Upper lobe of left lung (tissue), 6 donors: ENCODE measurements at regions not wholly inside any gene's neighbourhood (a gene's known extent, or its start where the extent isn't known, plus 50 kb on each side); places are given as distances from the start of the nearest gene placed in this dataset.
A peak's percentile ranks its signal among the peaks of the same experiment; 100 is the strongest.
"Not testable (repeated sequence)": the region's sequence is repeated elsewhere in the genome, so short reads cannot be mapped to it uniquely, and the experiment has no call there.

Experiments
- ATAC-seq, 2 donors: fragments of 200-7000 bp; cut with Tn5 transposase; one replicate each; pipeline ENCODE4 v1.9.1; 2022; ENCODE audit warnings: mild to moderate bottlenecking in 2 of 2, moderate library complexity in 2 of 2; ENCODE audit not compliant: low FRiP score in 2 of 2
- DNase-seq, 2 donors: peaks; one replicate each; pipeline ENCODE4 v3.0.0-alpha.2; 2019 to 2020
- H3K27ac ChIP-seq, 4 donors: fragments of 200-600 bp; sonication (generic); one replicate each; pipeline ENCODE4 v1.5.1; 2016 to 2019
- H3K27me3 ChIP-seq, 4 donors: fragments of 200-600 bp; sonication (generic); one replicate each; pipeline ENCODE4 v1.5.1; 2017 to 2019
- H3K36me3 ChIP-seq, 4 donors: fragments of 200-600 bp; sonication (generic); one replicate each; pipeline ENCODE4 v1.5.1; 2016 to 2019
- H3K4me1 ChIP-seq, 4 donors: fragments of 200-600 bp; sonication (generic); one replicate each; pipeline ENCODE4 v1.5.1; 2018 to 2019
- H3K4me3 ChIP-seq, 4 donors: fragments of 200-600 bp; sonication (generic); one replicate each; pipeline ENCODE4 v1.5.1; 2017 to 2019; ENCODE audit warnings: mild to moderate bottlenecking in 2 of 4, moderate library complexity in 1 of 4
- H3K9me3 ChIP-seq, 4 donors: fragments of 200-600 bp; sonication (generic); one replicate each; pipeline ENCODE4 v1.5.1; 2018 to 2019
- EP300 ChIP-seq, 4 donors: sonication (generic); formaldehyde crosslinking; IDR thresholded peaks; one replicate each; pipeline ENCODE4 v1.5.1; 2017; ENCODE audit warnings: antibody characterized with exemption in 4 of 4, control low read depth in 2 of 4
- POLR2A ChIP-seq, 4 donors: fragments of 450-650 bp; IDR thresholded peaks; one replicate each; pipeline ENCODE4 v1.5.1; 2016 to 2017; ENCODE audit warnings: antibody characterized with exemption in 4 of 4, mild to moderate bottlenecking in 2 of 4
- POLR2AphosphoS5 ChIP-seq, 2 donors: sonication (generic); formaldehyde crosslinking; IDR thresholded peaks; one replicate each; pipeline ENCODE4 v1.5.1; 2017; ENCODE audit warnings: antibody characterized with exemption in 2 of 2
- WGBS, 2 donors: methylation state at CpG; one replicate each; pipeline ENCODE4 v1.1.5; 2017 to 2018; 5-methylcytosine and 5-hydroxymethylcytosine counted together
- TF ChIP-seq, protein P1 (sequence below), 6 experiments: fragments of 450-650 bp in 4 of 6; fragments of 200-600 bp in 2 of 6; sonication (generic) in 2 of 6; IDR thresholded peaks; one replicate each; pipeline ENCODE4 v1.5.1; 2016 to 2019; ENCODE audit warnings: antibody characterized with exemption in 6 of 6
- donor health status: DM: no; HTN: no; CAD: no; lungs with moderate emphysema.
- donor health status: DM: no; HTN: yes; CAD: no; lungs with severe emphysema.

DNA sequence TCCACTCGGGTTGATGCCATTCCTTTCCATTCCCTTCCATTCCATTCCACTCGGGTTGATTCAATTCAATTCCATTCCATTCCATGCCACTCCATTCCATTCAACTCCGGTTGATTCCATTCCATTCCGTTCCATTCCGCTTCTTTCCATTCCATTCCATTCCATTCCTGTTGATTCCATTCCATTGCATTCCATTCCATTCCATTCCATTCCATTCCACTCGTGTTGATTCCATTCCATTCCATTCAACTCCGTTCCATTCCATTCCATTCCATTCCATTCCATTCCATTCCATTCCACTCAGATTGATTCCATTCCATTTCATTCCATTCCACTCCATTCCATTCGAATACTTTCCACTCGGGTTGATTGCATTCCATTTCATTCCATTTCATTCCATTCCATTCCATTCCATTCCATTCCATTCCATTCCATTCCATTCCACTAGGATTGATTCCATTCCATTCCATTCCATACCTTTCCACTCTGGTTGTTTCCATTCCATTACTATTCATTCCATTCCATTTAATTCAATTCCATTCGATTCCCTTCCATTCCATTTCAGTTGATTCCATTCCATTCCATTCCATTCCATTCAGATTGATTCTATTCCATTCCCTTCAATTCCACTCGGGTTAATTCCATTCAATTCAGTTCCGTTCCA lies 1141.8 kb downstream of the RPIA start:
- Histone ChIP-seq H3K36me3 (no peaks in the 10 kb centered on the region), H3K9me3 (peaks cover 0 to 31% (median 24%) of the 10 kb centered on the region in 4 donors), H3K4me3 (no peak overlapping the region), H3K4me1 (no peaks in the 10 kb centered on the region), H3K27ac (no peak overlapping the region), H3K27me3 (no peaks in the 10 kb centered on the region)
- DNase-seq: no peak
- no peak for TF ChIP-seq EP300 (IDR thresholded peaks at IDR 0.05)
- TF ChIP-seq POLR2AphosphoS5 (IDR thresholded peaks at IDR 0.05): no peak
- TF ChIP-seq, protein P1, sequence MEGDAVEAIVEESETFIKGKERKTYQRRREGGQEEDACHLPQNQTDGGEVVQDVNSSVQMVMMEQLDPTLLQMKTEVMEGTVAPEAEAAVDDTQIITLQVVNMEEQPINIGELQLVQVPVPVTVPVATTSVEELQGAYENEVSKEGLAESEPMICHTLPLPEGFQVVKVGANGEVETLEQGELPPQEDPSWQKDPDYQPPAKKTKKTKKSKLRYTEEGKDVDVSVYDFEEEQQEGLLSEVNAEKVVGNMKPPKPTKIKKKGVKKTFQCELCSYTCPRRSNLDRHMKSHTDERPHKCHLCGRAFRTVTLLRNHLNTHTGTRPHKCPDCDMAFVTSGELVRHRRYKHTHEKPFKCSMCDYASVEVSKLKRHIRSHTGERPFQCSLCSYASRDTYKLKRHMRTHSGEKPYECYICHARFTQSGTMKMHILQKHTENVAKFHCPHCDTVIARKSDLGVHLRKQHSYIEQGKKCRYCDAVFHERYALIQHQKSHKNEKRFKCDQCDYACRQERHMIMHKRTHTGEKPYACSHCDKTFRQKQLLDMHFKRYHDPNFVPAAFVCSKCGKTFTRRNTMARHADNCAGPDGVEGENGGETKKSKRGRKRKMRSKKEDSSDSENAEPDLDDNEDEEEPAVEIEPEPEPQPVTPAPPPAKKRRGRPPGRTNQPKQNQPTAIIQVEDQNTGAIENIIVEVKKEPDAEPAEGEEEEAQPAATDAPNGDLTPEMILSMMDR (IDR thresholded peaks at IDR 0.05): no peak
- TF ChIP-seq POLR2A (IDR thresholded peaks at IDR 0.05): no peak
- WGBS, 2 donors: 69 to 80% methylated on average over 12 of the region's 12 CpGs
- peak; percentile 75 to 91 for ATAC-seq

DNA sequence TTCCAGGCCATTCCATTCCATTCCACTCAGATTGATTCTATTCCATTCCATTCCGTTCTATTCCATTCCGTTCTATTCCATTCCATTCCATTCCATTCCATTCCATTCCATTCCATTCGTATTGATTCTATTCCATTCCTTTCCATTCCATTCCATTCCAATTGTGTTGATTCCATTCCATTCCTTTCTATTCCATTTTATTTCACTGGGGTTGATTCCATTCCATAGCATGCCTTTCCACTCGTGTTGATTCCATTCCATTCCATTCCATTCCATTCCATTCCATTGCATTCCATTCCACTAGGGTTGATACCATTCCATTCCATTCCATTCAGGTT lies 1142.3 kb downstream of the RPIA start:
- Histone ChIP-seq H3K27me3 (no peaks in the 10 kb centered on the region), H3K4me1 (no peaks in the 10 kb centered on the region), H3K4me3 (no peak overlapping the region), H3K9me3 (peaks cover 0 to 34% (median 26%) of the 10 kb centered on the region in 4 donors), H3K36me3 (no peaks in the 10 kb centered on the region), H3K27ac (no peak overlapping the region)
- WGBS, 2 donors: 66 to 71% methylated on average over 4 of the region's 4 CpGs
- ATAC-seq (no peak), DNase-seq (no peak)
- no peak for TF ChIP-seq EP300 (IDR thresholded peaks at IDR 0.05)
- no peak for TF ChIP-seq POLR2AphosphoS5 (IDR thresholded peaks at IDR 0.05)
- no peak for TF ChIP-seq POLR2A (IDR thresholded peaks at IDR 0.05)
- TF ChIP-seq, protein P1 (IDR thresholded peaks at IDR 0.05): no peak

DNA sequence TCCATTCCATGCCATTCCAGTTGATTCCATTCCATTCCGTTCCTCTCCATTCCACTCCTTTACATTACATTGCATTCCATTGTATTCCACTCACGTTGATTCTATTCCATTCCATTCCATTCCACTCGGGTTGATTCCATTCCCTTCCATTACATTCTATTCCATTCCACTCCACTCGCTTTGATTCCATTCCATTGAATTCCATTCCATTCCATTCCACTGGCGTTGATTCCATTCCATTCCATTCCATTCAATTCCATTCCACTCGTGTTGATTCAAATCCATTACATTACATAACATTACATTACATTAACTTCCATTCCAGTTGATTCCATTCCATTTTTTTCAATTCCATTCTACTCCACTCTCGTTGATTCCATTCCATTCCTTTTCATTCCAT lies 1142.8 kb downstream of the RPIA start:
- ATAC-seq (no peak), DNase-seq (no peak)
- H3K27me3 ChIP-seq: no peaks in the 10 kb centered on the region
- TF ChIP-seq POLR2A (IDR thresholded peaks at IDR 0.05): no peak
- no peak for TF ChIP-seq POLR2AphosphoS5 (IDR thresholded peaks at IDR 0.05)
- TF ChIP-seq EP300 (IDR thresholded peaks at IDR 0.05): no peak
- TF ChIP-seq, protein P1 (IDR thresholded peaks at IDR 0.05): no peak
- peaks cover 0 to 34% (median 26%) of the 10 kb centered on the region in 4 donors for H3K9me3 ChIP-seq
- H3K27ac ChIP-seq: no peak overlapping the region
- no peaks in the 10 kb centered on the region for H3K36me3 ChIP-seq
- WGBS, 2 donors: 69 to 77% methylated on average over 7 of the region's 7 CpGs
- no peaks in the 10 kb centered on the region for H3K4me1 ChIP-seq
- H3K4me3 ChIP-seq: no peak overlapping the region

DNA sequence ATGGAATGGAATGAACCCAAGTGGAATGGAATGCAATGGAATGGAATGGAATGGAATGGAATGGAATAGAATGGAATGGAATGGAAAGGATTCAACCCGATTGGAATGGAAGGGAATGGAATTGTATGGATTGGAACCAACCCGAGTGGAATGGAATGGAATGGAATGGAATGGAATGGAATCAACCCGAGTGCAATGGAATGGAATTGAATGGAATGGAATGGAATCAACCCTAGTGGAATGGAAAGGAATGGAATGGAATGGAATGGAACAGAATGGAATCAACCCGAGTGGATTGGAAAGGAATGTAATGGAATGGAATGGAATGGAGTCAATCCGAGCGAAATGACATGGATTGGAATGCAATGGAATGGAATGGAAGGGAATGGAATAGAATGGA lies 1144.9 kb downstream of the RPIA start:
- peak; percentile 86 to 94 for ATAC-seq
- H3K27ac ChIP-seq, H3K36me3 ChIP-seq, DNase-seq, H3K4me1 ChIP-seq, H3K27me3 ChIP-seq, H3K4me3 ChIP-seq: not testable (repeated sequence)
- 68 to 79% methylated on average over 6 of the region's 6 CpGs for WGBS, 2 donors
- H3K9me3 ChIP-seq: peaks cover 0 to 26% (median 19%) of the 10 kb centered on the region in 4 donors

DNA sequence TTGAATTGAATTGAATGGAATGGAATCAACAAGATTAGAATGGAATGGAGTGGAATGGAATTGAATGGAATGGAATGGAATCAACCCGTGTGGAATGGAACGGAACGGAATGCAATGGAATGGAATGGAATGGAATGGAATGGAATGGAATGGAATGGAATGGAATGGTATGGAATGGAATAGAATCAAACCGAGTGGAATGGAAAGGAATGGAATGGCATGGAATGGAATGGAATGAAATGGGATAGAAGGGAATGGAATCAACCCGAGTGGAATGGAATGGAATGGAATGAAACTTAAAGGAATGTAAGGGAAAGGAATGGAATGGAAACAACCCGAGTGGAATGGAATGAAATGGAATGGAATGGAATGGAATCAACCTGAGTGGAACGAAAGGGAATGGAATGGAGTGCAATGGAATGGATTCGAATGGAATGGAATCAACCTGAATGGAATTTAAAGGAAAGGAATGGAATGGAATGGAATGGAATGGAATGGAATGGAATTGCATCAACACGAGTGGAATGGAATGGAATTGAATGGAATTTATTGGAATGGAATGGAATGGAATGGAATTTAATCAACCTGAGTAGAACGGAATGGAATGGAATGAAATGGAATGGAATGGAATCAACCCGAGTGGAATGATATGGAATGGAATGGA lies 1146.6 kb downstream of the RPIA start:
- TF ChIP-seq EP300 (IDR thresholded peaks at IDR 0.05) (no peak), POLR2A (IDR thresholded peaks at IDR 0.05) (no peak), POLR2AphosphoS5 (IDR thresholded peaks at IDR 0.05) (no peak)
- TF ChIP-seq, protein P1 (IDR thresholded peaks at IDR 0.05): no peak
- Histone ChIP-seq H3K27me3 (no peaks in the 10 kb centered on the region), H3K36me3 (no peaks in the 10 kb centered on the region), H3K4me3 (no peak overlapping the region), H3K27ac (no peak overlapping the region), H3K4me1 (no peaks in the 10 kb centered on the region), H3K9me3 (peaks cover 0 to 18% (median 11%) of the 10 kb centered on the region in 4 donors)
- no peak for DNase-seq
- 58 to 66% methylated on average over 11 of the region's 11 CpGs for WGBS, 2 donors
- peak; percentile 64 to 79 for ATAC-seq

DNA sequence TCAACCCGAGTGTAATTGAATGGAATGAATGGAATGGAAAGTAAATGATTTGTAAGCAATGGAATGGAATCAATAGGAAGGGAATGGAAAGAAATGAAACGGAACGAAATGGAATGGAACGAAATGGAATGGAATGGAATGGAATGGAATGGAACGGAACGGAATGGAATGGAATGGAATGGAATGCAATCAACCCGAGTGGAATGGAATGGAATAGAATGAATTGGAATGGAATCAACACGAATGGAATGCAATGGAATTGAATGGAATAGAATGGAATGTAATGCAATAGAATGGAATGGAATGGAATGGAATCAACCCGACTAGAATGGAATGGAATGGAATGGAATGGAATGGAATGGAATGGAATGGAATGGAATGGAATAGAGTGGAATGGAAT lies 1148.7 kb downstream of the RPIA start:
- not testable (repeated sequence) for H3K36me3 ChIP-seq, H3K27me3 ChIP-seq, H3K4me1 ChIP-seq, H3K27ac ChIP-seq, H3K4me3 ChIP-seq, DNase-seq
- WGBS, 2 donors: 68 to 70% methylated on average over 9 of the region's 9 CpGs
- ATAC-seq: peak; percentile 52 to 84
- H3K9me3 ChIP-seq: peaks cover 0 to 12% (median 7%) of the 10 kb centered on the region in 4 donors

DNA sequence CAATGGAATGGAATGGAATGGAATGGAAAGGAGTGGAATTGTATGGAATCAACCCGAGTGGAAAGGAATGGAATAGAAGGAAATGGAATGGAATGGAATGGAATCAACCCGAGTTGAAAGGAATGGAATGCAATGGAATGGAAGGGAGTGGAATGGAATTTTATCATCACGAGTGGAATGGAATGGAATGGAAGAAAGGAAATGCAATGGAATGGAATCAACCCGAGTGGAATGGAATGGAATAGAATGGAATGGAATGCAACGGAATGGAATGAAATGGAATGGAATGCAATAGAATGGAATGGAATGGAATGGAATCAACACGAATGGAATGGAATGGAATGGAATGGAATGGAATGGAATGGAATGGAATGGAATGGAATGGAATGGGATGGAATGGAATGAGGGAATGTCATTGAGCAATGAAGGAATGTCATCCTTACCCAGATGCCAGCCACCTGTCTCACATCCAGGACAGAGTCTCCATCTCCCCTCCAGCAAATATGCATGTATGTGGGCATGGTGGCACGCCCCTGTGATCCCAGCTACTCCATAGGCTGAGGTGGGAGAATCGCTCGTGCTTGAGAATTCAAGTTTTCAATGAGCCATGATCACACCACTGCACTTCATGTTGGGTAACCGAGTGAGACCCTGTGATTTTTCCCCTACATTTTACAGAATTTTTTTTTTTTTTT lies 1149.5 kb downstream of the RPIA start:
- peak; percentile 62 to 89 for ATAC-seq
- not testable (repeated sequence) for DNase-seq, H3K4me1 ChIP-seq, H3K4me3 ChIP-seq, H3K27ac ChIP-seq, H3K27me3 ChIP-seq, H3K36me3 ChIP-seq
- H3K9me3 ChIP-seq: peaks cover 0 to 12% (median 6%) of the 10 kb centered on the region in 4 donors
- WGBS, 2 donors: 58 to 62% methylated on average over 10 of the region's 10 CpGs
